Heart left ventricle (tissue), 16 donors: ENCODE measurements at regions not wholly inside any gene's neighbourhood (a gene's known extent, or its start where the extent isn't known, plus 50 kb on each side); places are given as distances from the start of the nearest gene placed in this dataset.

Source experiments
- ATAC-seq, 4 donors: fragments of 200-7000 bp; cut with Tn5 transposase; one replicate each; pipeline ENCODE4 v1.9.1; 2020 to 2022; ENCODE audit warnings: moderate library complexity in 4 of 4, mild to moderate bottlenecking in 3 of 4, moderate number of reproducible peaks in 1 of 4
- DNase-seq, 5 donors: peaks; one replicate each; pipeline ENCODE4 v3.0.0-alpha.2; 2020
- H3K27ac ChIP-seq, 12 donors: fragments of 200-600 bp; sonication (generic) in 4 of 12; one replicate each; pipeline versions ENCODE4 v1.5.0 to v1.8.0; 2016 to 2022; ENCODE audit warnings: mild to moderate bottlenecking in 2 of 12
- H3K27me3 ChIP-seq, 9 donors: fragments of 200-600 bp; sonication (generic) in 2 of 9; one replicate each; pipeline versions ENCODE4 v1.5.1 to v1.8.0; 2016 to 2022; ENCODE audit warnings: mild to moderate bottlenecking in 3 of 9
- H3K36me3 ChIP-seq, 9 donors: fragments of 200-600 bp; sonication (generic) in 2 of 9; one replicate each; pipeline versions ENCODE4 v1.5.0 to v1.8.0; 2018 to 2022; ENCODE audit warnings: mild to moderate bottlenecking in 2 of 9
- H3K4me1 ChIP-seq, 12 donors: fragments of 200-600 bp; sonication (generic) in 4 of 12; one replicate each; pipeline versions ENCODE4 v1.5.0 to v1.8.0; 2016 to 2022; ENCODE audit warnings: mild to moderate bottlenecking in 3 of 12
- H3K4me3 ChIP-seq, 12 donors: fragments of 200-600 bp; sonication (generic) in 4 of 12; one replicate each; pipeline versions ENCODE4 v1.5.0 to v1.8.0; 2017 to 2022; ENCODE audit warnings: mild to moderate bottlenecking in 9 of 12, moderate library complexity in 4 of 12
- H3K9me3 ChIP-seq, 12 donors: fragments of 200-600 bp; sonication (generic) in 4 of 12; one replicate each; pipeline versions ENCODE4 v1.5.0 to v1.8.0; 2016 to 2022; ENCODE audit warnings: mild to moderate bottlenecking in 1 of 12
- CTCF ChIP-seq, 12 donors: fragments of 200-600 bp; sonication (generic) in 4 of 12; IDR thresholded peaks; one replicate each; pipeline versions ENCODE4 v1.5.0 to v1.8.0; 2018 to 2022; ENCODE audit warnings: antibody characterized with exemption in 12 of 12, mild to moderate bottlenecking in 5 of 12
- POLR2A ChIP-seq, 2 donors: fragments of 450-650 bp; IDR thresholded peaks; one replicate each; pipeline ENCODE4 v1.6.1; 2017; ENCODE audit warnings: antibody characterized with exemption in 2 of 2, mild to moderate bottlenecking in 2 of 2, moderate library complexity in 2 of 2
- WGBS, 4 donors: extraction: QIAGEN DNeasy Blood & Tissue Kit in 2 of 4; methylation state at CpG; one replicate each; pipeline versions ENCODE4 v1.1.5 to v1.1.7; 2013 to 2018; 5-methylcytosine and 5-hydroxymethylcytosine counted together
- intact Hi-C, 10 donors: fragments of 100-400 bp; cut with DNase I; formaldehyde crosslinking; loops; one replicate each; pipeline versions ENCODE4 v1.11.1 to v1.14.2; 2022
- donor health status: ischemic (EF 13 %, LVEDD 7.1; RV severe dilation, severe dysfunction).
- donor health status: healthy with polysubstance abuse.
- donor health status: DM: no; HTN: yes; CAD: no.
- donor health status: DM: no; HTN: no; CAD: no.
- donor health status: ischemic (EF 25% LVEDD 6.9; RV normal size, moderate dysfunction).
- donor health status: ischemic (EF 25% LVEDD 5.7; RV mildly dilated, moderate dysfunction).
- donor health status: healthy.
- donor health status: DM: yes; HTN: yes; CAD: no.
- donor health status: ischemic (EF 35%, LVEDD 5.7; RV mildly dilated, moderate dysfunction).
- donor health status: nonischemic (EF 11% LVEDD 7.7; RV severe dilation, severe dysfunction).
- donor health status: DM: yes; HTN: yes; CAD: no.
- donor health status: PGD.
- donor health status: ischemic (EF 29% LVEDD 5.4; RV normal size, mild dysfunction).
- donor health status: nonischemic (EF 23%, LVEDD 6.1; RV moderate dilation, normal function).

- no peaks in the 10 kb centered on the region for H3K27me3 ChIP-seq
- H3K4me1 ChIP-seq: no peaks in the 10 kb centered on the region
- TF ChIP-seq CTCF (IDR thresholded peaks at IDR 0.05): peak in 6 of 12 donors; percentile 8 to 38 (median 16)
- no peak for TF ChIP-seq POLR2A (IDR thresholded peaks at IDR 0.05)
- no peak overlapping the region for H3K27ac ChIP-seq
- H3K4me3 ChIP-seq: no peak overlapping the region
- H3K36me3 ChIP-seq: no peaks in the 10 kb centered on the region
- peak in 3 of 4 donors; percentile 50 to 65 (median 56) for ATAC-seq
- no peaks in the 10 kb centered on the region for H3K9me3 ChIP-seq
- WGBS, 4 donors: 20 to 31% (median 27%) methylated on average over 3 of the region's 3 CpGs
- intact Hi-C loops: loop anchor here in 6 of 10 donors (5.0 to 10.0 kb wide), 2 partner anchors 387 to 390 kb away; no protein-coding TSS in a partner anchor
- DNase-seq: no peak
Measured at GRCh38 chr2:53202063-53202462, 565.5 kb upstream of the CHAC2 start.

DNA sequence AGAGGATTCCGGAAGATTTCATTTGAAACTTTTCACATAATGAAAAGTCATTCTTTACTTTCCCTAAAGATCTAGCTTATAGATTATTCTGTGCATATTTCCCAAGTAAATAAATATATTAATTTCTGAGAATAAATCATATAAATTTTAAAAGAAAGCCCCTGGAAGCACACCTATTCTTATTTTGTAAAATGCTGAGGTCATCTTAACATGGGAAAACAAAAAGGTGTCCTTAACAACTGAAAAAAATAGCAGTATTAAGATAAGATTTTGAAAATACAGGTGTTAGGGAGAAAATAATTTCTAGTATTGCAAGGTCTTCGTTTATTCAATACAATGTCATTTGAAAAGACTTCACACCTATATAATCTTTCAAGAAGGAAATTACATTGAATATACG, 567.5 kb upstream of the CHAC2 start:
- no peak overlapping the region for H3K4me3 ChIP-seq
- TF ChIP-seq CTCF (IDR thresholded peaks at IDR 0.05): no peak
- 90 to 96% (median 91%) methylated on average over 3 of the region's 3 CpGs for WGBS, 4 donors
- intact Hi-C loops: loop anchor here in 6 of 10 donors (5.0 to 10.0 kb wide), 2 partner anchors 385 to 388 kb away; no protein-coding TSS in a partner anchor
- H3K4me1 ChIP-seq: no peaks in the 10 kb centered on the region
- no peaks in the 10 kb centered on the region for H3K9me3 ChIP-seq
- H3K27ac ChIP-seq: no peak overlapping the region
- no peaks in the 10 kb centered on the region for H3K27me3 ChIP-seq
- no peak for ATAC-seq
- H3K36me3 ChIP-seq: no peaks in the 10 kb centered on the region
- no peak for DNase-seq

DNA sequence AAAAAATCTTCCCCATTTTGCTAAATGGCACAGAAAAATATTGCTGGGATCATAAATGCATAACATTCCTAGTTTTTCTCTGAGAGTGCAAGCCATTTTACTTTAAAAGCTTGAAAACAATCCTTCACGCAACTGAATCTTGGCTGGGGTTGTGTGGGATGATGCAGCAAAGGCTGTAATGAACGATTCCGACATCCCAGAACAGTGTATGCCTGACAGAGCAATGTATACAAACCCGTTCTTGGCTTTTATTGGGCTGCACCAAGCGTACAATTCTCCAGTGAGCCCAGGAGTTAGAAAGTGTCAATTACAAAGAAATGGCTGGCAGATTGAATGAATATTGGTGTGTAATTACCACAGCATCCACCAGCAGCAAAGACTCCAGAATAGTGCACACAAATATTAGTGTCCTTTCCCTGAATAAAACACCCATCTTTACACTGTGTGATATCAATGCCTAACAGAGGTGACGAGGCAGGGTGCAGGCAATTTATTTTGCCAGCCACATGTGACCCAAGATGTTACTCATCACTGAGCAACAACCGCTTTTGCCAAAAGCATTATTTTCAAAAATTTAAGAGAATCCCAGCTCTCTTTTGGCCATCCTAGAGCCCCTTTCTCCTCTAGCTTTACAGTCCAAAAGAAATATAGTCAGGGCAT, 578.6 kb upstream of the CHAC2 start:
- H3K36me3 ChIP-seq: no peaks in the 10 kb centered on the region
- no peak overlapping the region for H3K27ac ChIP-seq
- no peaks in the 10 kb centered on the region for H3K4me1 ChIP-seq
- 76 to 81% (median 79%) methylated on average over 7 of the region's 7 CpGs for WGBS, 4 donors
- H3K4me3 ChIP-seq: no peak overlapping the region
- H3K27me3 ChIP-seq: no peaks in the 10 kb centered on the region
- ATAC-seq (no peak), DNase-seq (no peak)
- TF ChIP-seq CTCF (IDR thresholded peaks at IDR 0.05) (no peak), POLR2A (IDR thresholded peaks at IDR 0.05) (no peak)
- intact Hi-C loops: no loop called here
- H3K9me3 ChIP-seq: no peaks in the 10 kb centered on the region

GRCh38 chr2:53183581-53183980, 584.0 kb upstream of the CHAC2 start:
- Histone ChIP-seq H3K27me3 (no peaks in the 10 kb centered on the region), H3K9me3 (no peaks in the 10 kb centered on the region), H3K4me1 (peaks cover 0 to 9% (median 0%) of the 10 kb centered on the region in 12 donors), H3K4me3 (no peak overlapping the region), H3K27ac (no peak overlapping the region), H3K36me3 (no peaks in the 10 kb centered on the region)
- intact Hi-C loops: no loop called here
- TF ChIP-seq POLR2A (IDR thresholded peaks at IDR 0.05) (no peak), CTCF (IDR thresholded peaks at IDR 0.05) (no peak)
- ATAC-seq (no peak), DNase-seq (no peak)
